ENCODE measurements at regions not wholly inside any gene's neighbourhood (a gene's known extent, or its start where the extent isn't known, plus 50 kb on each side); places are given as distances from the start of the nearest gene placed in this dataset.

DNA sequence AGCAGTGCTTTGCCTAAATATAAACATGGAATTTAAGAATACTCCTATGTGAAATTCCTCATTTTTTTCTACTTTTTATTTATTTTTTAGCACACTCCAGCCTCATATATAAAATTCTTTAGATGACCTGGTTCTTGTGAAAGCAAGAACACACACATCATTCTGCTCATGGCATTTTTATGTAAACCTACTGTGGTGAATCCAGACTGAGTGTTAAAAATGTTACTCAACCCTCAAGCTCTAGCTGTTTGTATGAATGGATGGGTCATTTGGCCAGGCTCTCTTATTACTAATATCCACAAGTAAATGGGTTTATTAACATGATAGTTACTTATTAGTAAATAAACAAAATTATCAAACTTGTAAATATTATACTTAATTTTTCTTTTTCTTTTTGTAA, 551.7 kb upstream of the LRRN3 start:
- Histone ChIP-seq H3K4me1 (ENCODE audit: control insufficient read depth, insufficient read depth, low read length) (peaks cover 8% of the 10 kb centered on the region), H3K4ac (ENCODE audit: low read depth, low read length) (no peak overlapping the region), H2AFZ (replicated peaks; ENCODE audit: low read length, poor library complexity) (no peak overlapping the region), H2BK15ac (ENCODE audit: low read depth, low read length) (no peak overlapping the region), H4K91ac (ENCODE audit: insufficient read depth, low read depth, low read length) (no peak overlapping the region), H2AK5ac (ENCODE audit: low read depth, low read length) (no peak overlapping the region), H4K20me1 (ENCODE audit: insufficient read depth, low read length) (no peaks in the 10 kb centered on the region), H3K36me3 (ENCODE audit: control insufficient read depth, insufficient read depth, low read length) (no peaks in the 10 kb centered on the region), H3K18ac (ENCODE audit: low read depth, low read length) (no peak overlapping the region), H2BK120ac (ENCODE audit: low read depth, low read length) (no peak overlapping the region), H3K23ac (ENCODE audit: low read depth, low read length) (no peak overlapping the region), H3K4me3 (ENCODE audit: insufficient read depth, low read depth, low read length) (no peak overlapping the region), H3K56ac (ENCODE audit: extremely low read depth, insufficient read depth, low read length) (no peak overlapping the region), H4K5ac (ENCODE audit: low read depth, low read length) (no peak overlapping the region), H3K27ac (ENCODE audit: insufficient read depth, low read length) (no peak overlapping the region), H3K9me3 (ENCODE audit: control insufficient read depth, insufficient read depth, low read length) (no peaks in the 10 kb centered on the region), H3K4me2 (ENCODE audit: low read depth, low read length) (no peak overlapping the region), H2AK9ac (replicated peaks; ENCODE audit: low read depth, low read length, poor library complexity) (no peak overlapping the region), H3K9ac (ENCODE audit: low read depth, low read length) (no peak overlapping the region), H4K8ac (ENCODE audit: low read depth in 2 of 2, low read length in 2 of 2) (no peak overlapping the region), H3K14ac (replicated peaks; ENCODE audit: low read depth, low read length) (no peak overlapping the region), H3K79me1 (ENCODE audit: low read depth in 1 of 2, low read length in 2 of 2) (no peaks in the 10 kb centered on the region), H2BK5ac (ENCODE audit: low read depth, low read length, poor library complexity, severe bottlenecking) (peak overlapping the region; percentile 75), H2BK20ac (ENCODE audit: low read depth, low read length) (no peak overlapping the region), H3K9me1 (ENCODE audit: insufficient read depth, low read length) (no peaks in the 10 kb centered on the region; the same call in 1 of the 2 replicates), H3K27me3 (ENCODE audit: control insufficient read depth, insufficient read depth, low read length) (no peaks in the 10 kb centered on the region)
- in situ Hi-C loops (cut with MboI; ENCODE audit: low sequenced_read_pairs) = no loop called here
- dilution Hi-C loops (cut with HindIII; ENCODE audit: low sequenced_read_pairs, unreplicated experiment) = no loop called here
- no peak for TF ChIP-seq NFE2L2 (IDR thresholded peaks at IDR 0.05; ENCODE audit: low read depth, low read length)
- TF ChIP-seq CEBPB (IDR thresholded peaks at IDR 0.05; ENCODE audit: low read depth, low read length) = peak; percentile 38; the same call in 1 of the 2 replicates
- ChIA-PET POLR2A (ENCODE audit: unreplicated experiment) (no interaction called here), CTCF (no interaction called here)
- DNase-seq (peak; percentile 81), ATAC-seq (ENCODE audit: low read depth) (peak; percentile 28; the same call in 1 of the 2 replicates)
- intact Hi-C loops (cut with micrococcal nuclease) = loop anchor here (10.0 kb wide), 1 partner anchor 556 kb away; the partner anchor contains the start of gene LRRN3
- no TSS peak for BruUV-seq (replicated peaks)
